KMS-11 (cell line): ENCODE measurements at regions not wholly inside any gene's neighbourhood (a gene's known extent, or its start where the extent isn't known, plus 50 kb on each side); places are given as distances from the start of the nearest gene placed in this dataset.

Experiments
- H2AFZ ChIP-seq: fragments of 200-600 bp; sonication (generic); 2 replicates; pipeline ENCODE4 v1.6.1; 2016; ENCODE audit warnings: antibody characterized with exemption, mixed run types, low read depth
- H3K27ac ChIP-seq: fragments of 200-600 bp; sonication (generic); 2 replicates; pipeline ENCODE4 v1.6.1; 2016; ENCODE audit warnings: mild to moderate bottlenecking, mixed run types
- H3K27me3 ChIP-seq: fragments of 200-600 bp; sonication (generic); 2 replicates; pipeline ENCODE4 v1.6.1; 2017; ENCODE audit warnings: mild to moderate bottlenecking, low read depth, mixed run types, moderate library complexity; ENCODE audit not compliant: insufficient read depth
- H3K36me3 ChIP-seq: fragments of 200-600 bp; sonication (generic); 2 replicates; pipeline ENCODE4 v1.6.1; 2017; ENCODE audit warnings: mild to moderate bottlenecking, mixed run types; ENCODE audit not compliant: insufficient read depth
- H3K4me1 ChIP-seq: fragments of 200-600 bp; sonication (generic); 2 replicates; pipeline ENCODE4 v1.6.1; 2016; ENCODE audit warnings: mild to moderate bottlenecking, low read depth, mixed run types; ENCODE audit not compliant: poor library complexity, severe bottlenecking
- H3K4me2 ChIP-seq: fragments of 200-600 bp; sonication (generic); 2 replicates; pipeline ENCODE4 v1.7.0; 2016; ENCODE audit warnings: mild to moderate bottlenecking, mixed run types
- H3K4me3 ChIP-seq: fragments of 200-600 bp; sonication (generic); IDR thresholded peaks from 2 replicates; pipeline ENCODE4 v1.6.1; 2017; ENCODE audit warnings: low read depth, low read length, mixed read lengths; ENCODE audit not compliant: insufficient read depth
- H3K79me2 ChIP-seq: fragments of 200-600 bp; sonication (generic); 2 replicates; pipeline ENCODE4 v1.6.1; 2016; ENCODE audit warnings: low read depth, mixed run types; ENCODE audit not compliant: insufficient read depth
- H3K9ac ChIP-seq: fragments of 200-600 bp; sonication (generic); 2 replicates; pipeline ENCODE4 v1.6.1; 2016; ENCODE audit warnings: mild to moderate bottlenecking, mixed run types
- H4K20me1 ChIP-seq: fragments of 200-600 bp; sonication (generic); 2 replicates; pipeline ENCODE4 v1.6.1; 2016; ENCODE audit warnings: mild to moderate bottlenecking, mixed run types; ENCODE audit not compliant: insufficient read depth
- TF ChIP-seq, protein P1 (sequence below): fragments of 200-600 bp; sonication (generic); conservative IDR thresholded peaks from 2 replicates; pipeline ENCODE4 v1.6.1; 2017; ENCODE audit warnings: low read depth, mild to moderate bottlenecking, antibody characterized with exemption, low read length, moderate library complexity, mixed read lengths

- H3K79me2 ChIP-seq, result no peaks in the 10 kb centered on the region
- TF ChIP-seq, protein P1, sequence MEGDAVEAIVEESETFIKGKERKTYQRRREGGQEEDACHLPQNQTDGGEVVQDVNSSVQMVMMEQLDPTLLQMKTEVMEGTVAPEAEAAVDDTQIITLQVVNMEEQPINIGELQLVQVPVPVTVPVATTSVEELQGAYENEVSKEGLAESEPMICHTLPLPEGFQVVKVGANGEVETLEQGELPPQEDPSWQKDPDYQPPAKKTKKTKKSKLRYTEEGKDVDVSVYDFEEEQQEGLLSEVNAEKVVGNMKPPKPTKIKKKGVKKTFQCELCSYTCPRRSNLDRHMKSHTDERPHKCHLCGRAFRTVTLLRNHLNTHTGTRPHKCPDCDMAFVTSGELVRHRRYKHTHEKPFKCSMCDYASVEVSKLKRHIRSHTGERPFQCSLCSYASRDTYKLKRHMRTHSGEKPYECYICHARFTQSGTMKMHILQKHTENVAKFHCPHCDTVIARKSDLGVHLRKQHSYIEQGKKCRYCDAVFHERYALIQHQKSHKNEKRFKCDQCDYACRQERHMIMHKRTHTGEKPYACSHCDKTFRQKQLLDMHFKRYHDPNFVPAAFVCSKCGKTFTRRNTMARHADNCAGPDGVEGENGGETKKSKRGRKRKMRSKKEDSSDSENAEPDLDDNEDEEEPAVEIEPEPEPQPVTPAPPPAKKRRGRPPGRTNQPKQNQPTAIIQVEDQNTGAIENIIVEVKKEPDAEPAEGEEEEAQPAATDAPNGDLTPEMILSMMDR, result no peak
- H3K9ac ChIP-seq, result no peak overlapping the region
- H3K4me1 ChIP-seq, result peaks cover 13% of the 10 kb centered on the region
- no peak overlapping the region for H3K27ac ChIP-seq
- H2AFZ ChIP-seq, result no peak overlapping the region
- H4K20me1 ChIP-seq, result no peaks in the 10 kb centered on the region
- H3K4me2 ChIP-seq, result no peak overlapping the region
- H3K27me3 ChIP-seq, result no peaks in the 10 kb centered on the region
- no peak overlapping the region for H3K4me3 ChIP-seq
- no peaks in the 10 kb centered on the region for H3K36me3 ChIP-seq
These were observed 135.7 kb upstream of the TMEM229A start for GRCh38 chr7:124168616-124169015.

DNA sequence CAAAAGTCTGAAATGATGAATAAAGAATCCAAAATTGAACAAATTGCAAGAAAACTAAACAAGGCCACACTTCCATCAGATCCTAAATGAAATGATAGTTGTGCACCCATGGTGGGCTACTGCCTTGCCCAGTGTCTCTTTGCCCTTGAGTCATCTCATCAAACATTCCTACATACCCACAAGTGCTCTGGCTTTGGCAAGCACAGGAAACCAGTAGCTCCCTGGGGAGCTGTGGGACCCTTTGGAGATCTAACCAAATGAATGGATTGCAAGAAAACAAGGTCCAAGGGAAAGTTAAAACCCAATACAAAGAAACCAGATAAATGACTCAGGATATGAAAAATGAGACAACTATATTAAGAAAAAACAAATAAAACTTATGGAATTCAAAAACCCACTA is 129.8 kb upstream of the TMEM229A start:
- Histone ChIP-seq H3K27me3 (no peaks in the 10 kb centered on the region), H3K4me1 (peaks cover 19% of the 10 kb centered on the region), H3K9ac (no peak overlapping the region), H4K20me1 (no peaks in the 10 kb centered on the region), H3K4me2 (no peak overlapping the region), H3K36me3 (no peaks in the 10 kb centered on the region), H3K4me3 (no peak overlapping the region), H2AFZ (no peak overlapping the region), H3K79me2 (no peaks in the 10 kb centered on the region), H3K27ac (no peak overlapping the region)
- TF ChIP-seq, protein P1, result no peak

- H4K20me1 ChIP-seq, result no peaks in the 10 kb centered on the region
- no peaks in the 10 kb centered on the region for H3K36me3 ChIP-seq
- no peak overlapping the region for H2AFZ ChIP-seq
- H3K4me2 ChIP-seq, result no peak overlapping the region
- no peak overlapping the region for H3K27ac ChIP-seq
- H3K79me2 ChIP-seq, result no peaks in the 10 kb centered on the region
- H3K9ac ChIP-seq, result no peak overlapping the region
- H3K4me3 ChIP-seq, result no peak overlapping the region
- H3K27me3 ChIP-seq, result no peaks in the 10 kb centered on the region
- no peaks in the 10 kb centered on the region for H3K4me1 ChIP-seq
- TF ChIP-seq, protein P1, result peak; percentile 68
These were observed 122.7 kb upstream of the TMEM229A start for GRCh38 chr7:124155432-124156022.

DNA sequence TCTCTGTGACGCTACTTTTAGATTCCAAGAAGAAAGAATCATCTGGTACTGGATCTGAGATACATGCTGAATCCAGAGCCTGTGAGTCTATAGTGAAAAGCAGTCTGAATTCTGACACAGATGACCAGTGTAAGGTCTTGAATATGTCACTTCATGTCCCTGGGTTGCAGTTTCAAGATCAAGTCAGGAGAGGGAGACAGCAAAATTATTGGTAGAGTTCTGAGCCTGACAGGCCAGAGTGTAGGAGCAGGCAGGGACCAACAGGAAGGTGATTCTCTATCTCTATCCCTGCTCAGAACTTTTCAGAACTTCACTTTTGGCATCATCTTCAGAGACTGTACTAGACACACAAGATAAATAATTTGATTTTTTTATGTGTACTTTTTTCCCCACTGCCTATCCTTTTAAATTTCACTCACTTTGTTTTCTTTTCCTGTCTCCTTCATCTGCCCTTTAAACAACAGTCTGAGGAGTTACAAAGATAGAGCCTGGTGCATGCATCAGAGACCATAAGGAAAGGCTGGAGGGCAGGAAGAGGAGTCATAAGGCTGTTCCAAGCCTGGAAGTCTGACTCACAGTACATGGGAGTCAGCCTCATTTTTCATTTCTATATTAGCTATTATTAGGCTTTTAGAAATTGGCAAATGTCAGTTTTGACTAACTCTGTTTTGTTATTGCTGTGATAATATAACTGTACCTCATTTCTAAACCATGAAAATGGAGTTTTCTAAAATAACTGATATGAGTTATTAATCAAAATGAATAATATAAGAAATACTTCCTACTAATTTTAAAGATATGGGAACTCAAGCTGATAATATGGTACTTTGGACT is 120.2 kb upstream of the TMEM229A start:
- Histone ChIP-seq H3K36me3 (no peaks in the 10 kb centered on the region), H3K27ac (no peak overlapping the region), H3K4me3 (no peak overlapping the region), H3K9ac (no peak overlapping the region), H3K79me2 (no peaks in the 10 kb centered on the region), H2AFZ (no peak overlapping the region), H4K20me1 (no peaks in the 10 kb centered on the region), H3K4me1 (no peaks in the 10 kb centered on the region), H3K4me2 (no peak overlapping the region), H3K27me3 (no peaks in the 10 kb centered on the region)
- TF ChIP-seq, protein P1, result peak; percentile 86
